ENCODE measurements at regions not wholly inside any gene's neighbourhood (a gene's known extent, or its start where the extent isn't known, plus 50 kb on each side); places are given as distances from the start of the nearest gene placed in this dataset.

DNA sequence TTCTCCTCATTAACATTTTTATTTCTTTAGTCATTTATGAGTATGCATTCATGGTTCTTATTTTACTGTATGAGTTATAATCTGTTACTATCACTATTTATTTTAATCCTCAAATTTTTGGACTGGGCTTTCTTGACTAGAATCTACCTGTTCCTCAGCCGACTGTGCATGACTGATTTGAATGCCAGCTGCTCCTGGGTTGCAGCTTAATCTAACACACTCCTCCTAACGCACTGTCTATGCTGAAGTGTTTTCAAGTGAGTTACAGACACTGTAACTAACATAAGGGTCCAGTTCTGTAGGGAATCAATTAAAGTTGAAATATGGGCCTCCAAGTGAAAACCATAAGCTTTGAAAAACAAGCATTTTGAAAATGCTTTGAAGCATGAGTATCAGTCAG lies 137.4 kb upstream of the ARSJ start:
- TF ChIP-seq POLR2A (IDR thresholded peaks at IDR 0.05) (no peak), CTCF (IDR thresholded peaks at IDR 0.05) (no peak)

Data from vagina (tissue), 2 donors.